ENCODE measurements at regions not wholly inside any gene's neighbourhood (a gene's known extent, or its start where the extent isn't known, plus 50 kb on each side); places are given as distances from the start of the nearest gene placed in this dataset.
"Not testable (repeated sequence)": the region's sequence is repeated elsewhere in the genome, so short reads cannot be mapped to it uniquely, and the experiment has no call there.

DNA sequence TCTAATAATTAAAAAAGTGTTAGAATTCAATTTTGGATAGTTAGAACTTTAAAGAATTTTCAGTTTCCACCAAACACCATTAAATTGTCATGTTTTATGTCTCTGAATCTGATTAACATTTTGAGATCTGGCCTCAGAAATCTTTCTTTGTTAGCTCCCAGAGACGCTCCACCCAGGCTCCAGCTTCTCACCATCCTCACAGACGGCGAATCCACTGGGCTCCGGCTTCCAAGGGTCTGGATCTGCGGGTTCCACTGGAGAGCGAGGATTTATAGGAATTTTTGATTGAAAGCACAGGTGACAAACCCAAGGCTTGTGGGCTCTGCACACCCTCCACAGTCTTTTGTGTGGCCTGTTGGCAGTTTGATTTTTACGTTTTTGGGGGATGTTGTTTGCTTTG, 160.6 kb downstream of the URI1 start:
- Mint-ChIP-seq H3K36me3 (no peaks in the 10 kb centered on the region), H3K4me1 (no peaks in the 10 kb centered on the region)
- POLR2A ChIA-PET: no interaction called here

DNA sequence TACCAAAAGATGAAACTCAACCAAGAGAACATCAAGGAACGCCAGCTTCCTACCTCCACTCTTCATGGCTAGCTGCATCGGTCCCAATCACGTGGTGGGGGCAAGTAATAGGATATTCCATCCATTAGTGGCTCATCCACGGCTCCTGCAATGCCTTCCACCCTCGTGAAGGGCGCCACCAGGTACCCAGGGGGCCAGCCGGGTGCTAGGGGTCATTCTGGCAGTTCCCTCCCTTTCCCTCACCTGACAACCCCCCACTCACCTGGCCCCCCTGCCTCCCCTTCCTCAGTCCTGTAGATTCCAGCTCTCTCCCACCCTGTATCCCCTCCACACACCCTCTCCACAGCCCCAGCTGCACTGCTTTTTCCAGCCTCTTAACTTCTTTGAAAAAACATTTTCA, 161.9 kb downstream of the URI1 start:
- no peak for ATAC-seq (ENCODE audit: low read depth)
- H3K4me3 Mint-ChIP-seq: no peak overlapping the region
- no peak for DNase-seq
- no peak overlapping the region for H3K27ac Mint-ChIP-seq
- no peaks in the 10 kb centered on the region for H3K9me3 Mint-ChIP-seq
- POLR2A ChIA-PET: no interaction called here
- no peaks in the 10 kb centered on the region for H3K4me1 Mint-ChIP-seq
- no peaks in the 10 kb centered on the region for H3K36me3 Mint-ChIP-seq
- H3K27me3 Mint-ChIP-seq: peaks cover 8% of the 10 kb centered on the region

More for the DNA sequence above, 160.6 kb downstream of the URI1 start:
- no peak for DNase-seq
- H3K27me3 Mint-ChIP-seq: peaks cover 7% of the 10 kb centered on the region
- no peaks in the 10 kb centered on the region for H3K9me3 Mint-ChIP-seq
- H3K27ac Mint-ChIP-seq: no peak overlapping the region
- H3K4me3 Mint-ChIP-seq: no peak overlapping the region
- ATAC-seq (ENCODE audit: low read depth): no peak

DNA sequence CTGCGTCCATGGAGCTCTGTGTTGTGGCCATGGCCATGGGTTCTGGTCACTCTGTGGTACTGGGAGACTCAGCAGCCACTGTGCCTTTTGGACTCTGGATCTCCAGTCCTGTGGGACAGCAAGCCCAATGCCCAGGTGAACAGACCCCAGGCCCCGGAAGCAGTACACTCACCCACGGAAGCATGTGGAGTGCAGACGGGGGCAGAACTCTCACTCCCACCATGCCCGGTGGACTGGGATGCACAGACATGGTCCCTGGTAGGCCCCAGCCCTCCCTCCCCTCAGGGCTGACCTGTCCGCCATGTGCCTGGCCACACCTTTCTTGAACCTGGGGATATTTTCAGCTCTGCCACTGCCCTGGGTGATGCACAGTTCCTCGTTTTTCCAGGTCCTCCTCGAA, 163.3 kb downstream of the URI1 start:
- H3K36me3 Mint-ChIP-seq: no peaks in the 10 kb centered on the region
- no peak for ATAC-seq (ENCODE audit: low read depth)
- peaks cover 12% of the 10 kb centered on the region for H3K27me3 Mint-ChIP-seq
- DNase-seq: no peak
- no peaks in the 10 kb centered on the region for H3K9me3 Mint-ChIP-seq
- POLR2A ChIA-PET: no interaction called here
- H3K4me1 Mint-ChIP-seq: no peaks in the 10 kb centered on the region
- H3K27ac Mint-ChIP-seq: no peak overlapping the region
- H3K4me3 Mint-ChIP-seq: no peak overlapping the region

DNA sequence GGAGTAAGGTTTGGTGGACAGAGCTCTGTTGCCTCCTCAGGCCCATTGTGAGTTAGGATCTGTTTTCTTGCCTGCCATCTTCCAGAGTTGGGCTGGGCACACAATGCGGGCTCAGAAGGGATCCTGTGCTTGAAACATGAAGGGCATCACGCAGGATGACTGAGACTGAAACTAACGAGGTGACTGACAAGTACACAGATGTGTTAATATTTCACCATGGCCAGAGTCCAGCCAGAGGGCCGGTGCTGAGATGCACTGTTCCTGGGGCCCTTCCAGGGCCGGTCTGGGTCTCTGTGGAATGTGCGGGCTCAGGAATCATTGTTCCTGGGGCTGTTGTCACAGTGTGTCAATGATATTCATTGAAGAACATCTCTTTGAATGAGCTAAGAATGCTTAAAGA, 163.7 kb downstream of the URI1 start:
- no peaks in the 10 kb centered on the region for H3K9me3 Mint-ChIP-seq
- no peak overlapping the region for H3K4me3 Mint-ChIP-seq
- POLR2A ChIA-PET: no interaction called here
- H3K36me3 Mint-ChIP-seq: no peaks in the 10 kb centered on the region
- ATAC-seq (ENCODE audit: low read depth) (no peak), DNase-seq (no peak)
- H3K27me3 Mint-ChIP-seq: peaks cover 9% of the 10 kb centered on the region
- no peaks in the 10 kb centered on the region for H3K4me1 Mint-ChIP-seq
- H3K27ac Mint-ChIP-seq: no peak overlapping the region

DNA sequence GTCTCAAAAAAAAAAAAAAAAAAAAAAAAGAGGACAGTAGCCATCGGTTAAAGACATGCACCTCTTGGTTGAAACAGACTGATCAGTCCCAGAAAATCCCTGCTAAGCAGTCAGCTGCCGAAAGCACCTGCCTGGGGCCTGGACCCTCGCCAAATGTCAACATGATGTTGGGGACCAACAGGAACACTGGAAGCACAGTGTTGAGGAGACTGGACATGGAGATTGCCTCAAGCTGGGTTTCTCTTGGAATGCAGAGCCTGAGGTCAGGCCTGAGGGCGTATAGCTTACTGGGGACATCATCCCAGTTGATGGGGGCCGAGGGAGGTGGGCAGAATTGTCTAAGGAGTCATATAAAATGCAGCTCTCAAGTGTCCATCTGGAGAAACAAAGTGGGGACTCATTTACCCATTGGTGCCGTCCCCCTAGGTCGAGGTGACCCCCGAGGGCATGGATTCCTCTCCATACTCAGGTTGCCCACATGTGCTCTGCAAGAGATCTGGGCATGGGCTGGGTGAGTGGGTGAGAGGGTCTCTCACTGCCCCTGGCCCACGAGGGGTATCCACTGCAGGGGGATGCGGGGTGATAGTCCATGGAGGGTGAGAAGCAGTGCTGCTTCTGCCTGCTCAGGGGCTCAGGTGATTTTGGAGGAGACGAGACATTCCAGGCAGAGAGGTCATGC, 164.5 kb downstream of the URI1 start:
- Mint-ChIP-seq H3K27me3 (peaks cover 9% of the 10 kb centered on the region), H3K4me3 (no peak overlapping the region), H3K4me1 (no peaks in the 10 kb centered on the region), H3K27ac (no peak overlapping the region), H3K36me3 (no peaks in the 10 kb centered on the region), H3K9me3 (no peaks in the 10 kb centered on the region)
- DNase-seq (no peak), ATAC-seq (ENCODE audit: low read depth) (no peak)
- POLR2A ChIA-PET: no interaction called here

DNA sequence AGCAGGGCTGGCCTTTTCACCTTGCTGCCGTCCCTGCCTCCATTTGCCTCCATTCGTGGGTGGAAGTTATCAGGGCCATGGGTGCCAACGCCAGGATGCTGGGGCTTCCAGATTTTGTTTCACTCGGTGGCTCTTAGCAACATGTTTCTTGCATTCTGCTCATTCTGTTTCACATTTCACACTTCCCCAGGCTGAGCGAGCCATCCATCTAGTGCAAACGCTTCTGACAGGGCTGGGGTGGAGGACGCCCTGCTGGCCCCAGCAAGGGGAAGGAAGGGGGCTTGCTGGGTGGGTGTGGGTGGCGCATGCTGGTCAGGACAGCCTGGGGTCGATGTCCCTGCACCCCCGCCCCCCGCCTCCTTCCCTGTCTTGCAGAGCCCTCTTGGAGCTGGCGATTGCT, 165.2 kb downstream of the URI1 start:
- H3K9me3 Mint-ChIP-seq: no peaks in the 10 kb centered on the region
- peaks cover 9% of the 10 kb centered on the region for H3K27me3 Mint-ChIP-seq
- H3K4me3 Mint-ChIP-seq: no peak overlapping the region
- POLR2A ChIA-PET: no interaction called here
- DNase-seq (no peak), ATAC-seq (ENCODE audit: low read depth) (no peak)
- no peaks in the 10 kb centered on the region for H3K36me3 Mint-ChIP-seq
- H3K27ac Mint-ChIP-seq: no peak overlapping the region
- no peaks in the 10 kb centered on the region for H3K4me1 Mint-ChIP-seq

DNA sequence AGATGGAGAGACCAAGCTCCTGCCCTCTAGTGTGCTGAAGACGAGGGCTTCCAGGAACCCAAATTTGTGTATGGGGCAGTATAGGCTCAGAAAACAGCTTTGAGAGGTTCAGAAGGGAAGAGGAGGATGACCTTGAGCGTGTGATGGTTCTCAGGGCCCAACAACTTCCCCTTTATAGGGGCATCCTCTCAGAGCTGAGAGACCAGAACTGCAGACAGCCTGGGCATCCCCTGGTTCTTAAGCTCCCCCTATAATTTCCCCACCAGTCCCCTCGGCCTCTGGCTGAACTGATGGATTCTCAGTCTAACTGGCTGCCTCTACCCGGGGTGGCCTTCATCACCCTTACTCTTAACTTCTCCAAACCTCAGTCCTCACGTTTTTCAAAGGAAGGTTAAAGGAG, 167.5 kb downstream of the URI1 start:
- Mint-ChIP-seq H3K4me3 (no peak overlapping the region), H3K27me3 (peaks cover 9% of the 10 kb centered on the region), H3K4me1 (no peaks in the 10 kb centered on the region), H3K27ac (no peak overlapping the region), H3K36me3 (no peaks in the 10 kb centered on the region), H3K9me3 (no peaks in the 10 kb centered on the region)
- POLR2A ChIA-PET: no interaction called here
- ATAC-seq (ENCODE audit: low read depth): no peak
- no peak for DNase-seq

DNA sequence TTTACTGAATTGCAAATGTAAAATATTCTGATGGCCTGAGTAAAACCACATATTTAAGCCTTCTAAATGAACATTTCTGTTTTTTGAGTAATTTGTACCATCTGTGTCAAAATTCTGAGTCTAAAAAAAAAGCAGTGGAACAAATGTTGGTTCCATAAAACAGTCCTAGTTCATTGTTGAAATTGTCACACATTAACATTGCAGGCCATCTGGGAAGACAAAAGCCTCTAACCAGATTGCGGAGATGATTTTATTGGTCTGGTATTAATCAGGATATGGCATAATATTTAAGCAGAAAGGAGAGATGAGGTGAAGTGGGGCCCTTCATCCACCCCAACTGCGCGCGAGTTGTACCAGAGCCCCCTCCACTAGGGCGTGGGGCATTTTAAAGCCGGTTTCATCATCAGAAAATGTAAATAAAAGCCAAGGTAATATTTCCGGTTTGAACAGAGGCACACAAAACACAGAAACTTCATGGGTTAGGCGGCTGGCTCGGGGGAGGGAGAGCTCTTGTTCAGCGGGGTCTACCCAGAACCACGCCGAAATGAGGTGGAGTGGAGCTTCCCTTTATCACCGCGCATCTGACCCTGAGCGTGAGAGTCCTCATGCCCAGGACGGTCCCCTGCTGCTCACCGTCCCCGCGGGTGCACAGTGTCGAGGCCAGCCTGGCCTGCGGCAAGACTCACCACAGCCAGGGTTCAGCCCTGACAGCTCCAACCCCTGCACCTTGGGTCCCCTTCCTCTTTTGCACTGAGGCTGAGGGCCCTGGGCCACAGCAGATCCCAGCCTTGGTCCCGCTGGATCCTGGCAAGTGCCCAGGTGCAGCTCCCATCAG, 169.2 kb downstream of the URI1 start:
- ATAC-seq (ENCODE audit: low read depth) (no peak), DNase-seq (no peak)
- Mint-ChIP-seq H3K27me3 (peaks cover 9% of the 10 kb centered on the region), H3K4me1 (no peaks in the 10 kb centered on the region), H3K4me3 (no peak overlapping the region), H3K27ac (no peak overlapping the region), H3K36me3 (no peaks in the 10 kb centered on the region), H3K9me3 (no peaks in the 10 kb centered on the region)
- POLR2A ChIA-PET: no interaction called here

DNA sequence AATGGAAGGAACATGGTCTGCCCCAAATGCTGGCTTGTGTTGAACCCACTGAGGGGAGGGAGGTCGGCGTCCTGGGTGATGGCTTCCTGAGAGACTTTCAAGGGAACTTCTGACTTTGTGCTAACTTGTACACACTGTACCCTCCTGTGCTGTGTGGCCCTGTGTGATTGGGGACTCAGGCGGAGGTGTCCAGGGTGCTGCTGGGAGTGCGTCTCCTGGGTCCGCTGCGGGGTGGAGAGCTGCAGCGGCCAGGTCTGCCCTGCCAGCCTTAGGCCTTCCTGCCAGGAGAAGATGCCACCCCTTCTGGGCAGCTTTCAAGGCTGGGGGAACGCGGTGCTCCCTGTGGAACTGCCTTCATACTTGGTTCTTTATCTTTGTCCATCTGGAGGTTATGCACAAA, 170.1 kb downstream of the URI1 start:
- POLR2A ChIA-PET: no interaction called here
- ATAC-seq (ENCODE audit: low read depth) (no peak), DNase-seq (no peak)
- Mint-ChIP-seq H3K27ac (no peak overlapping the region), H3K27me3 (peaks cover 6% of the 10 kb centered on the region), H3K36me3 (no peaks in the 10 kb centered on the region), H3K4me1 (no peaks in the 10 kb centered on the region), H3K9me3 (no peaks in the 10 kb centered on the region), H3K4me3 (no peak overlapping the region)

DNA sequence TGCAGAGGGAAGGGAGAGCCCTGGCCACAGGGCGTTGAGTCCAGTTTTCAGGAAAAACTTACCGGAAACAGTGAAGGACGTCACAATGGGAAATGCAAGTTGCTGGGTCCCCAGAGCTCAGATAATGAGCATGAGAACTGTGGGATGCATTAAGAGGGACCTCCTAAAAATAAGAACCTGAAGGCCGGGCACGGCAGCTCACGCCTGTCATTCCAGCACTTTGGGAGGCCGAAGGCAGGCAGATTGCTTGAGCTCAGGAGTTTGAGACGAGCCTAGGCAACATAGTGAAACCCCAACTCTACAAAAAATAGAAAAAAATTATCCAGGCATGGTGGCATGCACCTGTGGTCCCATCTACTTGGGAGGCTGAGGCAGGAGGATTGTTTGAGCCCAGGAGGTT, 170.6 kb downstream of the URI1 start:
- DNase-seq (no peak), ATAC-seq (ENCODE audit: low read depth) (no peak)
- Mint-ChIP-seq H3K4me3 (no peak overlapping the region), H3K4me1 (no peaks in the 10 kb centered on the region), H3K36me3 (no peaks in the 10 kb centered on the region), H3K27ac (no peak overlapping the region), H3K9me3 (no peaks in the 10 kb centered on the region), H3K27me3 (peaks cover 6% of the 10 kb centered on the region)
- POLR2A ChIA-PET: no interaction called here

DNA sequence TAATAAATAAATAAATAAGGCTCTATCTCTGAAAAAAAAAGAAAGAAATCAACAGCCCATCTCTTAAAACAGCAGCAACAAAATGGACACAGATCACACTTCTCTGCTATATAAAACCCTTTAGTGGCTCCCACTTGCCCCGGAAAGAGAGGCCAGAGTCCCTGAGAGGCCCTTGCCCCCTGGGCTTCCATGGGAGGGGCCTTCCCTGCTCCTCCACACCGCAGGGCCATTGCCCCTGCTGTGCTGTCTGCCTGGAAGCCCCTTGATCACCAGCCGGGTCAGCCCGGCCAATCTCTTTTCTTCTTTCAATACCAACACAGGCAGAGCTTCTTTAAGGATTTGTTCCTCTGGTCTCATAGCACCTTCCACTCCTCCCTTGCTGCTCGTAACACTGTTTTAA, 171.1 kb downstream of the URI1 start:
- POLR2A ChIA-PET: interaction anchor here (0.5 kb wide), 1 partner anchor 230 kb away, joined by 3 read pairs; no protein-coding TSS in a partner anchor
- ATAC-seq (ENCODE audit: low read depth): no peak
- H3K4me1 Mint-ChIP-seq: no peaks in the 10 kb centered on the region
- peaks cover 6% of the 10 kb centered on the region for H3K27me3 Mint-ChIP-seq
- no peak for DNase-seq
- no peaks in the 10 kb centered on the region for H3K9me3 Mint-ChIP-seq
- no peak overlapping the region for H3K4me3 Mint-ChIP-seq
- H3K27ac Mint-ChIP-seq: no peak overlapping the region
- no peaks in the 10 kb centered on the region for H3K36me3 Mint-ChIP-seq

DNA sequence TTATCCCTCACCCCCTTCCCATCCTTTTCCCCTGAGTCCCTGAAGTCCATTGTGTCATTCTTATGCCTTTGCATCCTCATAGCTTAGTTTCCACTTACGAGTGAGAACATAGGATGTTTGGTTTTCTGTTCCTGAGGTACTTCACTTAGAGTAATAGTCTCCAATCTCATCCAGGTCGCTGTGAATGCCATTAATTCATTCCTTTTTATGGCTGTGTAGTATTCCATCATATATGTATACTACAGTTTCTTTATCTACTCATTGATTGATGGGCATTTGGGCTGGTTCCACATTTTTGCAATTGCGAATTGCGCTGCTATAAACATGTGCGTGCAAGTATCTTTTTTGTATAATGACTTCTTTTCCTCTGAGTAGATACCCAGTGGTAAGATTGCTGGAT, 172.1 kb downstream of the URI1 start:
- DNase-seq; H3K36me3 Mint-ChIP-seq; H3K27ac Mint-ChIP-seq; H3K4me3 Mint-ChIP-seq; H3K9me3 Mint-ChIP-seq; ATAC-seq (ENCODE audit: low read depth); POLR2A ChIA-PET; H3K27me3 Mint-ChIP-seq; H3K4me1 Mint-ChIP-seq: not testable (repeated sequence)

DNA sequence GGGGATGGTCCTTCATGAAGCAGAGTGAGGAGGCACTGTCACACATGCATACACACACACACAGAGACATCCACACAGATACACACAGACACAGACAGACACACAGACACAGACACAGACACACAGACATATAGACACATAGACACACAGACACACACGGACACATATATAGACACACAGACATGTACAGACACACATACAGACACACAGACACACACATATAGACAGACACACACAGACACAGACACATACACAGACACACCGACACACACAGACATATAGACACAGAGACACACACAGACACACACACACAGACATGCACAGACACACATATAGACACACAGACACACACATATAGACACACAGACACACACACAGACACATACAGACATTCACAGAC, 173.9 kb downstream of the URI1 start:
- no peak for ATAC-seq (ENCODE audit: low read depth)
- H3K4me1 Mint-ChIP-seq: no peaks in the 10 kb centered on the region
- H3K36me3 Mint-ChIP-seq: no peaks in the 10 kb centered on the region

DNA sequence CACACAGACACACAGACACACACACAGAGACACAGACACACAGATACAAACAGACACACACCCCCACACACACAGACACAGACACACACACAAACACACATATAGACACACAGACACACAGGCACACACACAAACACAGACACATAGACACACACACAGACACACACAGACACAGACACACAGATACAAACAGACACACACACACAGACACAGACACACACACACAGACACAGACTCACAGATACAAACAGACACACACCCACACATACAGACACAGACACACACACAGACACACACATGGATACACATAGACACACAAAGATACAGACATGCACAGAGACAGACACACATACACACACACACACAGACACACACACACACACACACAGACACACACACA, 174.5 kb downstream of the URI1 start:
- no peaks in the 10 kb centered on the region for H3K9me3 Mint-ChIP-seq
- POLR2A ChIA-PET: no interaction called here
- H3K27me3 Mint-ChIP-seq: no peaks in the 10 kb centered on the region
- H3K4me1 Mint-ChIP-seq: no peaks in the 10 kb centered on the region
- H3K27ac Mint-ChIP-seq: no peak overlapping the region
- H3K36me3 Mint-ChIP-seq: no peaks in the 10 kb centered on the region
- ATAC-seq (ENCODE audit: low read depth) (no peak), DNase-seq (no peak)
- no peak overlapping the region for H3K4me3 Mint-ChIP-seq

More for the DNA sequence above, 173.9 kb downstream of the URI1 start:
- Mint-ChIP-seq H3K9me3 (no peaks in the 10 kb centered on the region), H3K27me3 (no peaks in the 10 kb centered on the region), H3K4me3 (no peak overlapping the region), H3K27ac (no peak overlapping the region)
- no peak for DNase-seq
- POLR2A ChIA-PET: no interaction called here

Data from activated naive CD8-positive, alpha-beta T cell treated with anti-CD3 and anti-CD28 coated beads, Interleukin-2, amount 10 ng/mL, durations not matched to agents 7 days and 5 days (primary cell).